B cell (primary cell): ENCODE measurements at regions not wholly inside any gene's neighbourhood (a gene's known extent, or its start where the extent isn't known, plus 50 kb on each side); places are given as distances from the start of the nearest gene placed in this dataset.

ENCODE experiments used
- ATAC-seq: fragments of 200-7000 bp; cut with Tn5 transposase; one replicate; pipeline ENCODE4 v1.10.0; 2021; ENCODE audit warnings: low read depth, mild to moderate bottlenecking, moderate number of reproducible peaks, moderate library complexity
- CTCF ChIA-PET: fragments of 350-600 bp; sonication (Branson Sonifier 250); formaldehyde crosslinking; loops from one replicate; lab custom pipeline; 2021; ENCODE audit warnings: antibody characterized with exemption, inconsistent platforms; lab: Charles Lee
- POLR2A ChIA-PET: fragments of 350-600 bp; sonication (Branson Sonifier 250); formaldehyde crosslinking; loops from one replicate; lab custom pipeline; 2021; ENCODE audit warnings: antibody characterized with exemption; lab: Charles Lee
- DNase-seq: peaks from one replicate; pipeline ENCODE4 v3.0.0; 2013
- H2AFZ ChIP-seq: 2 replicates; pipeline ENCODE4 v1.6.1; 2012; ENCODE audit warnings: mild to moderate bottlenecking, low read depth, low read length; ENCODE audit not compliant: insufficient read depth, poor library complexity, severe bottlenecking
- H3K27ac ChIP-seq, 2 donors: 1 replicate in 1 of 2; 2 replicates in 1 of 2; pipeline ENCODE4 v1.5.1; 2012 to 2013; ENCODE audit warnings: low read length in 2 of 2, mild to moderate bottlenecking in 2 of 2, moderate library complexity in 1 of 2
- H3K27me3 ChIP-seq, 4 experiments: fragments of 200-600 bp in 1 of 4; sonication (generic) in 1 of 4; replicated peaks in 1 of 4; 1 replicate in 2 of 4; 2 replicates in 2 of 4; pipeline versions ENCODE4 v1.6.1 to v1.7.0; 2013 to 2016; ENCODE audit warnings: low read length in 3 of 4, mild to moderate bottlenecking in 2 of 4, mixed read lengths in 1 of 4, moderate library complexity in 1 of 4; ENCODE audit not compliant: insufficient read depth in 4 of 4, control insufficient read depth in 3 of 4; ENCODE audit errors: control extremely low read depth in 1 of 4
- H3K36me3 ChIP-seq, 2 experiments: replicated peaks in 1 of 2; 1 replicate in 1 of 2; 2 replicates in 1 of 2; pipeline versions ENCODE4 v1.6.1 to v1.7.1; 2013; ENCODE audit warnings: low read length in 1 of 2; ENCODE audit not compliant: insufficient read depth in 2 of 2, control insufficient read depth in 1 of 2; ENCODE audit errors: control extremely low read depth in 1 of 2, extremely low read depth in 1 of 2
- H3K4me1 ChIP-seq, 2 donors: fragments of 200-600 bp in 1 of 2; sonication (generic) in 1 of 2; 1 replicate in 1 of 2; 2 replicates in 1 of 2; pipeline versions ENCODE4 v1.5.1 to v1.6.1; 2013 to 2017; ENCODE audit warnings: low read length in 2 of 2; ENCODE audit not compliant: control insufficient read depth in 2 of 2, insufficient read depth in 2 of 2
- H3K4me2 ChIP-seq: replicated peaks from 2 replicates; pipeline ENCODE3; 2012; ENCODE audit warnings: mild to moderate bottlenecking, low read depth, low read length; ENCODE audit not compliant: poor library complexity, severe bottlenecking
- H3K4me3 ChIP-seq, 5 experiments: fragments of 200-600 bp in 1 of 5; sonication (generic) in 1 of 5; 1 replicate in 3 of 5; 2 replicates in 2 of 5; pipeline versions ENCODE4 v1.5.1 to v1.7.0; 2011 to 2016; ENCODE audit warnings: low read length in 4 of 5, mild to moderate bottlenecking in 4 of 5, low read depth in 2 of 5, control low read depth in 1 of 5, moderate library complexity in 1 of 5; ENCODE audit not compliant: insufficient read depth in 1 of 5; ENCODE audit errors: control extremely low read depth in 1 of 5, extremely low read depth in 1 of 5
- H3K79me2 ChIP-seq: fragments of 200-600 bp; sonication (generic); one replicate; pipeline ENCODE4 v1.6.0; 2016; ENCODE audit warnings: low read length; ENCODE audit not compliant: control insufficient read depth, insufficient read depth
- H3K9ac ChIP-seq: fragments of 200-600 bp; sonication (generic); 2 replicates; pipeline ENCODE4 v1.6.1; 2017; ENCODE audit warnings: mild to moderate bottlenecking, low read length, moderate library complexity
- H3K9me3 ChIP-seq, 3 donors: one replicate each; pipeline versions ENCODE4 v1.6.1 to v1.7.1; 2013; ENCODE audit warnings: low read length in 2 of 3; ENCODE audit not compliant: control insufficient read depth in 2 of 3, insufficient read depth in 1 of 3; ENCODE audit errors: control extremely low read depth in 1 of 3
- H4K20me1 ChIP-seq: 2 replicates; pipeline ENCODE4 v1.6.0; 2012; ENCODE audit warnings: mild to moderate bottlenecking, low read length; ENCODE audit not compliant: insufficient read depth, control insufficient read depth, poor library complexity, severe bottlenecking
- H3K27ac Mint-ChIP-seq: one replicate; pipeline ENCODE4 v1.8.0; 2021; ENCODE audit warnings: mixed read lengths
- H3K27me3 Mint-ChIP-seq: one replicate; pipeline ENCODE4 v1.8.0; 2021; ENCODE audit warnings: mixed read lengths
- H3K4me1 Mint-ChIP-seq: one replicate; pipeline ENCODE4 v1.8.0; 2021; ENCODE audit warnings: mixed read lengths
- H3K4me3 Mint-ChIP-seq: one replicate; pipeline ENCODE4 v1.8.0; 2021; ENCODE audit warnings: mixed read lengths
- H3K9me3 Mint-ChIP-seq: one replicate; pipeline ENCODE4 v1.8.0; 2022; ENCODE audit warnings: mixed read lengths; ENCODE audit not compliant: insufficient read depth
- EZH2 ChIP-seq: IDR thresholded peaks from 2 replicates; pipeline ENCODE4 v1.6.1; 2012; ENCODE audit warnings: borderline replicate concordance, low read depth, mild to moderate bottlenecking, moderate library complexity, low read length; ENCODE audit not compliant: insufficient read depth, poor library complexity, severe bottlenecking
- WGBS: methylation state at CpG from one replicate; pipeline ENCODE4 v1.1.5; 2013; ENCODE audit warnings: missing lambda C conversion rate; ENCODE audit not compliant: insufficient coverage; 5-methylcytosine and 5-hydroxymethylcytosine counted together
- intact Hi-C: fragments of 100-400 bp; cut with micrococcal nuclease; formaldehyde crosslinking; loops from one replicate; pipeline ENCODE4 v1.10.0; 2022
- TF ChIP-seq, protein P1 (sequence below): fragments of 200-600 bp; IDR thresholded peaks from one replicate; pipeline ENCODE4 v1.8.0; 2022; ENCODE audit warnings: antibody characterized with exemption, mild to moderate bottlenecking

DNA sequence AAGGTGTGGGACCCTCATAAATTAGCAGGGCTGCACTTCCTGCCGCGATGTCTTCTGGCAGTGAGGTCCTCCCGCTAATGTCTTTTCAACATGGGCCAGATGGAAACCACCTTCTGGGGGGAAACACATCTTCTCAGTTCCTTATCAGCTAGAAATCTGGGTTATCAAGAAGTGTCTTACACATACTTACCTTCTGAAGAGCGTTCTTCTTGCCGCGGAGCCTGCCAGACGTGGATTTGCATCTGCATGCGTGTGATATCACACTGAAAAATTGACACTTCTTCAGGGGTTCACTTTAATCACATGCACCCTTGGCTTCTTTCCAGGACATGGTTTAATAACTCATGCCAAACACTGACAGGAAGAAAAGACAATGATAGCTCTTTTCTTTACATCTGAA is 163.5 kb upstream of the SOX11 start:
- CTCF ChIA-PET = no interaction called here
- POLR2A ChIA-PET = no interaction called here
- 90% methylated on average over 5 of the region's 8 CpGs for WGBS
- H3K27ac Mint-ChIP-seq = no peak overlapping the region
- no peaks in the 10 kb centered on the region for H3K4me1 Mint-ChIP-seq
- no peak overlapping the region for H3K27ac ChIP-seq
- H4K20me1 ChIP-seq = no peaks in the 10 kb centered on the region
- no peak overlapping the region for H2AFZ ChIP-seq
- TF ChIP-seq, protein P1, sequence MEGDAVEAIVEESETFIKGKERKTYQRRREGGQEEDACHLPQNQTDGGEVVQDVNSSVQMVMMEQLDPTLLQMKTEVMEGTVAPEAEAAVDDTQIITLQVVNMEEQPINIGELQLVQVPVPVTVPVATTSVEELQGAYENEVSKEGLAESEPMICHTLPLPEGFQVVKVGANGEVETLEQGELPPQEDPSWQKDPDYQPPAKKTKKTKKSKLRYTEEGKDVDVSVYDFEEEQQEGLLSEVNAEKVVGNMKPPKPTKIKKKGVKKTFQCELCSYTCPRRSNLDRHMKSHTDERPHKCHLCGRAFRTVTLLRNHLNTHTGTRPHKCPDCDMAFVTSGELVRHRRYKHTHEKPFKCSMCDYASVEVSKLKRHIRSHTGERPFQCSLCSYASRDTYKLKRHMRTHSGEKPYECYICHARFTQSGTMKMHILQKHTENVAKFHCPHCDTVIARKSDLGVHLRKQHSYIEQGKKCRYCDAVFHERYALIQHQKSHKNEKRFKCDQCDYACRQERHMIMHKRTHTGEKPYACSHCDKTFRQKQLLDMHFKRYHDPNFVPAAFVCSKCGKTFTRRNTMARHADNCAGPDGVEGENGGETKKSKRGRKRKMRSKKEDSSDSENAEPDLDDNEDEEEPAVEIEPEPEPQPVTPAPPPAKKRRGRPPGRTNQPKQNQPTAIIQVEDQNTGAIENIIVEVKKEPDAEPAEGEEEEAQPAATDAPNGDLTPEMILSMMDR = no peak
- no peak for TF ChIP-seq EZH2
- no peak overlapping the region for H3K4me3 ChIP-seq
- H3K9me3 ChIP-seq = peaks cover 0 to 16% (median 0%) of the 10 kb centered on the region in 3 donors
- no peaks in the 10 kb centered on the region for H3K27me3 Mint-ChIP-seq
- ATAC-seq (no peak), DNase-seq (no peak)
- H3K9me3 Mint-ChIP-seq = peaks cover 2% of the 10 kb centered on the region
- H3K79me2 ChIP-seq = no peaks in the 10 kb centered on the region
- no peak overlapping the region for H3K4me3 Mint-ChIP-seq
- H3K9ac ChIP-seq = no peak overlapping the region
- no peaks in the 10 kb centered on the region for H3K4me1 ChIP-seq
- H3K27me3 ChIP-seq = no peaks in the 10 kb centered on the region
- intact Hi-C loops = no loop called here
- H3K36me3 ChIP-seq = no peaks in the 10 kb centered on the region
- no peak overlapping the region for H3K4me2 ChIP-seq

DNA sequence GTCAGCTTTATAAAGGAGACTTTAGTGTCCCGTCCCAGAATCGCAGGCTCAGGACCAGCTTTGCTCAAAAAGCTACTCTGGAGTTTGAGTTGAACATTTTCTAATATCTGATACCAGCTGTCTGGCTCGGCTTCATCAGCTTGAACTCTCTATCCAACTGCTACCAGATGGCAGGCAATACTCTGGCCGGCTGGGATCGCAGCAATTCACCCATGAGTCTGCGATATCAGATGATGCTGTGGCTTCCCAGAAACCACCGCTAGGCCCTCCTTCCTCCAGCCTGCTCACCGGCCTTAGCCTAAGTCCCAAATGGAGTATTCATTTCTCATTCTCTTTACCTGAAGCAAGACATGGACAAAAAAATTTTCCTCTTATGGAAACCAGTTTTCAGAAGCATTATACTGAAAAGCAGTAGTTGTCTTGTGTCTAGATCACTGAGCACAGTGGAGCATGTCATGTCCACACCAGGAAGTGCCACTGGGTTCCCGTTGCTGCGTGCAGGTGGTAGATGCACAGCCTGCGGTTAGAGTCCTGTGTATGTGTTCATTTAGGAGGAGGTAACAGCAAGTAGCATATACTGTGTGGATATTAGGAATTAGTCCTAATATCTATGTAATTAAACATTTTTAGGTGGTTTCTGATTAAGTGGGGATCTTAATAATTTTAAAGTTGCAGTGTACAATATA is 162.0 kb upstream of the SOX11 start:
- CTCF ChIA-PET = no interaction called here
- intact Hi-C loops = no loop called here

More for the DNA sequence above, 162.0 kb upstream of the SOX11 start:
- no peak for TF ChIP-seq EZH2
- TF ChIP-seq, protein P1 = no peak
- peaks cover 0 to 16% (median 0%) of the 10 kb centered on the region in 3 donors for H3K9me3 ChIP-seq
- no peaks in the 10 kb centered on the region for H3K4me1 ChIP-seq
- Mint-ChIP-seq H3K27me3 (no peaks in the 10 kb centered on the region), H3K4me3 (no peak overlapping the region), H3K27ac (no peak overlapping the region), H3K4me1 (no peaks in the 10 kb centered on the region), H3K9me3 (peaks cover 2% of the 10 kb centered on the region)
- DNase-seq (no peak), ATAC-seq (no peak)
- H3K27me3 ChIP-seq = no peaks in the 10 kb centered on the region
- no peaks in the 10 kb centered on the region for H3K36me3 ChIP-seq
- H4K20me1 ChIP-seq = no peaks in the 10 kb centered on the region
- no peak overlapping the region for H3K9ac ChIP-seq
- WGBS = 88% methylated on average over 8 of the region's 11 CpGs
- H2AFZ ChIP-seq = no peak overlapping the region
- no peaks in the 10 kb centered on the region for H3K79me2 ChIP-seq
- H3K4me2 ChIP-seq = no peak overlapping the region
- POLR2A ChIA-PET = no interaction called here
- H3K4me3 ChIP-seq = no peak overlapping the region
- H3K27ac ChIP-seq = no peak overlapping the region
